NB4 (cell line): ENCODE measurements at regions not wholly inside any gene's neighbourhood (a gene's known extent, or its start where the extent isn't known, plus 50 kb on each side); places are given as distances from the start of the nearest gene placed in this dataset.

Experiments used
- DNase-seq: peaks from one replicate; pipeline ENCODE4 v3.0.0; 2010; ENCODE audit warnings: low read depth
- H3K4me3 ChIP-seq: one replicate; pipeline ENCODE4 v1.5.1; 2011; ENCODE audit warnings: mild to moderate bottlenecking, low read depth, low read length, moderate library complexity
- MYC ChIP-seq: IDR thresholded peaks from 2 replicates; pipeline ENCODE4 v1.6.1; 2011; ENCODE audit warnings: low read depth, low read length
- POLR2A ChIP-seq: IDR thresholded peaks from 2 replicates; pipeline ENCODE4 v1.6.1; 2011; ENCODE audit warnings: mild to moderate bottlenecking; ENCODE audit not compliant: insufficient read length; ENCODE audit errors: extremely low read depth
- TF ChIP-seq, protein P1 (sequence below): IDR thresholded peaks from one replicate; pipeline ENCODE4 v1.5.1; 2012; ENCODE audit warnings: low read depth, low read length
- TF ChIP-seq, protein P2 (sequence below): IDR thresholded peaks from 2 replicates; pipeline ENCODE4 v1.6.1; 2011; ENCODE audit warnings: low read depth, low read length

GRCh38 chrX:107560980-107561379 lies 67.3 kb upstream of the PRPS1 start:
- DNase-seq, result no peak
- H3K4me3 ChIP-seq, result no peak overlapping the region
- TF ChIP-seq, protein P1, sequence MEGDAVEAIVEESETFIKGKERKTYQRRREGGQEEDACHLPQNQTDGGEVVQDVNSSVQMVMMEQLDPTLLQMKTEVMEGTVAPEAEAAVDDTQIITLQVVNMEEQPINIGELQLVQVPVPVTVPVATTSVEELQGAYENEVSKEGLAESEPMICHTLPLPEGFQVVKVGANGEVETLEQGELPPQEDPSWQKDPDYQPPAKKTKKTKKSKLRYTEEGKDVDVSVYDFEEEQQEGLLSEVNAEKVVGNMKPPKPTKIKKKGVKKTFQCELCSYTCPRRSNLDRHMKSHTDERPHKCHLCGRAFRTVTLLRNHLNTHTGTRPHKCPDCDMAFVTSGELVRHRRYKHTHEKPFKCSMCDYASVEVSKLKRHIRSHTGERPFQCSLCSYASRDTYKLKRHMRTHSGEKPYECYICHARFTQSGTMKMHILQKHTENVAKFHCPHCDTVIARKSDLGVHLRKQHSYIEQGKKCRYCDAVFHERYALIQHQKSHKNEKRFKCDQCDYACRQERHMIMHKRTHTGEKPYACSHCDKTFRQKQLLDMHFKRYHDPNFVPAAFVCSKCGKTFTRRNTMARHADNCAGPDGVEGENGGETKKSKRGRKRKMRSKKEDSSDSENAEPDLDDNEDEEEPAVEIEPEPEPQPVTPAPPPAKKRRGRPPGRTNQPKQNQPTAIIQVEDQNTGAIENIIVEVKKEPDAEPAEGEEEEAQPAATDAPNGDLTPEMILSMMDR, result no peak
- no peak for TF ChIP-seq POLR2A
- TF ChIP-seq, protein P2, sequence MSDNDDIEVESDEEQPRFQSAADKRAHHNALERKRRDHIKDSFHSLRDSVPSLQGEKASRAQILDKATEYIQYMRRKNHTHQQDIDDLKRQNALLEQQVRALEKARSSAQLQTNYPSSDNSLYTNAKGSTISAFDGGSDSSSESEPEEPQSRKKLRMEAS, result no peak
- TF ChIP-seq MYC, result no peak

GRCh38 chrX:107561468-107562215 lies 66.7 kb upstream of the PRPS1 start:
- H3K4me3 ChIP-seq, result no peak overlapping the region
- DNase-seq, result no peak
- TF ChIP-seq MYC (no peak), POLR2A (no peak)
- TF ChIP-seq, protein P2, result no peak
- TF ChIP-seq, protein P1, result no peak

GRCh38 chrX:107562482-107562881 lies 65.8 kb upstream of the PRPS1 start:
- TF ChIP-seq POLR2A (no peak), MYC (no peak)
- TF ChIP-seq, protein P1, result no peak
- TF ChIP-seq, protein P2, result no peak
- no peak overlapping the region for H3K4me3 ChIP-seq

GRCh38 chrX:107563824-107564223 lies 64.5 kb upstream of the PRPS1 start:
- no peak for DNase-seq
- no peak for TF ChIP-seq MYC
- H3K4me3 ChIP-seq, result no peak overlapping the region

More at GRCh38 chrX:107562482-107562881, 65.8 kb upstream of the PRPS1 start:
- DNase-seq, result no peak

DNA sequence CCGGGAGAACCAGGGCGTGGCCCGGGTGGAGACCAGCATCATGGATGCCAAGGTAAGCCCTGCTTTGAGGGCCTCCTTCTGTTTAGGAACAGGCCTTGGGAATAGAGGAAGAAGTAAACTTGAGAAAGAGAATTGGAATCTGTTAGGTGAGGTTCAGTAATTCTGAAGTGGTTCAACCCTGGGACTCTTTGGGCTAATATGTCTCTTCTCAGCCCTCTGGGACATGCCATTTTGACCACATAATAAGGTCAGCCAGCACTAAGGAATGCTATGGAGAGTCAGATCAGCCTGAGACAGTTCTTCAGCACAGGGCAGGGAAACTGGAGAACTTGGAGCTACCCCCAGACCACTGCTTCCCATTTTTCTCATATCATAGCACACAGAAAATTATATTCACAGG lies 63.3 kb upstream of the PRPS1 start:
- TF ChIP-seq POLR2A (no peak), MYC (no peak)
- TF ChIP-seq, protein P2, result no peak
- TF ChIP-seq, protein P1, result no peak
- H3K4me3 ChIP-seq, result no peak overlapping the region
- DNase-seq, result no peak

GRCh38 chrX:107565931-107566603 lies 62.2 kb upstream of the PRPS1 start:
- TF ChIP-seq, protein P1, result no peak
- TF ChIP-seq MYC, result no peak
- no peak overlapping the region for H3K4me3 ChIP-seq
- DNase-seq, result peak; percentile 4
